ENCODE measurements at regions not wholly inside any gene's neighbourhood (a gene's known extent, or its start where the extent isn't known, plus 50 kb on each side); places are given as distances from the start of the nearest gene placed in this dataset.

- TF ChIP-seq CTCF (tag by site-specific recombination; IDR thresholded peaks at IDR 0.05) = no peak
- TF ChIP-seq ZNF548 (tag by site-specific recombination; IDR thresholded peaks at IDR 0.05) = no peak
- TF ChIP-seq INSM2 (tag by site-specific recombination; IDR thresholded peaks at IDR 0.05) = no peak
- TF ChIP-seq MEIS1 (CRISPR knock-in tag; IDR thresholded peaks at IDR 0.05; ENCODE audit: borderline replicate concordance) = no peak
- TF ChIP-seq ZNF791 (tag by site-specific recombination; IDR thresholded peaks at IDR 0.05) = no peak
- no peak for TF ChIP-seq ZFP3 (tag by site-specific recombination; IDR thresholded peaks at IDR 0.05; ENCODE audit: low read depth)
- no peak for TF ChIP-seq ZNF274 (IDR thresholded peaks at IDR 0.05; ENCODE audit: low read length)
- TF ChIP-seq ZNF274 (tag by site-specific recombination; IDR thresholded peaks at IDR 0.05; ENCODE audit: borderline replicate concordance) = no peak
- no peak for TF ChIP-seq SP2 (tag by site-specific recombination; IDR thresholded peaks at IDR 0.05)
- no peak for TF ChIP-seq ZNF580 (tag by site-specific recombination; IDR thresholded peaks at IDR 0.05)
- no peak for TF ChIP-seq ZNF280D (tag by site-specific recombination; IDR thresholded peaks at IDR 0.05)
- TF ChIP-seq KLF8 (tag by site-specific recombination; IDR thresholded peaks at IDR 0.05) = no peak
Measured at GRCh38 chr2:144324446-144325045, 195.4 kb downstream of the ZEB2 start.
